ENCODE measurements at regions not wholly inside any gene's neighbourhood (a gene's known extent, or its start where the extent isn't known, plus 50 kb on each side); places are given as distances from the start of the nearest gene placed in this dataset.

GRCh38 chr18:78629426-78629825 is 350.2 kb upstream of the SALL3 start:
- TF ChIP-seq CTCF (IDR thresholded peaks at IDR 0.05) (no peak), POLR2A (IDR thresholded peaks at IDR 0.05) (no peak)
